HEK293 (cell line): ENCODE measurements at regions not wholly inside any gene's neighbourhood (a gene's known extent, or its start where the extent isn't known, plus 50 kb on each side); places are given as distances from the start of the nearest gene placed in this dataset.

Experiments
- ATF2 ChIP-seq: fragments of 450-650 bp; formaldehyde crosslinking; IDR thresholded peaks from 2 replicates; pipeline ENCODE4 v1.5.1; 2016; ENCODE audit warnings: missing biosample characterization, missing genetic modification characterization, low read depth
- CTCF ChIP-seq: fragments of 450-650 bp; formaldehyde crosslinking; IDR thresholded peaks from 2 replicates; pipeline ENCODE4 v1.5.1; 2016; ENCODE audit warnings: missing biosample characterization, missing genetic modification characterization
- GLI2 ChIP-seq: fragments of 450-650 bp; formaldehyde crosslinking; IDR thresholded peaks from 2 replicates; pipeline ENCODE4; 2017; ENCODE audit warnings: missing biosample characterization, missing genetic modification characterization, low read depth, borderline replicate concordance
- KLF10 ChIP-seq: fragments of 450-650 bp; IDR thresholded peaks from 2 replicates; pipeline ENCODE4 v1.5.1; 2018; ENCODE audit warnings: missing biosample characterization, mild to moderate bottlenecking, missing genetic modification characterization
- MYNN ChIP-seq: fragments of 450-650 bp; formaldehyde crosslinking; IDR thresholded peaks from 2 replicates; pipeline ENCODE4 v1.5.1; 2016; ENCODE audit warnings: missing biosample characterization, missing genetic modification characterization, borderline replicate concordance
- PRDM10 ChIP-seq: fragments of 450-650 bp; formaldehyde crosslinking; IDR thresholded peaks from 2 replicates; pipeline ENCODE4 v1.5.1; 2016; ENCODE audit warnings: missing biosample characterization, missing genetic modification characterization
- REST ChIP-seq: fragments of 450-650 bp; formaldehyde crosslinking; IDR thresholded peaks from 2 replicates; pipeline ENCODE4 v1.5.1; 2016; ENCODE audit warnings: missing biosample characterization, missing genetic modification characterization
- TCF7L2 ChIP-seq: IDR thresholded peaks from 2 replicates; pipeline ENCODE4 v1.6.1; 2011; ENCODE audit warnings: low read depth, mild to moderate bottlenecking, inconsistent platforms, low read length, moderate library complexity, borderline replicate concordance
- ZFP41 ChIP-seq: fragments of 450-650 bp; formaldehyde crosslinking; IDR thresholded peaks from 2 replicates; pipeline ENCODE4 v1.5.1; 2016; ENCODE audit warnings: missing biosample characterization, missing genetic modification characterization, borderline replicate concordance
- ZNF10 ChIP-seq: fragments of 450-650 bp; formaldehyde crosslinking; IDR thresholded peaks from 2 replicates; pipeline ENCODE4 v1.5.1; 2017; ENCODE audit warnings: missing biosample characterization, missing genetic modification characterization
- ZNF114 ChIP-seq: fragments of 450-650 bp; formaldehyde crosslinking; IDR thresholded peaks from 2 replicates; pipeline ENCODE4 v1.5.0; 2017; ENCODE audit warnings: missing biosample characterization, missing genetic modification characterization
- ZNF311 ChIP-seq: fragments of 450-650 bp; formaldehyde crosslinking; IDR thresholded peaks from 2 replicates; pipeline ENCODE4 v1.5.1; 2017; ENCODE audit warnings: missing biosample characterization, missing genetic modification characterization, borderline replicate concordance
- ZNF830 ChIP-seq: fragments of 450-650 bp; IDR thresholded peaks from 2 replicates; pipeline ENCODE4 v1.5.0; 2018; ENCODE audit warnings: missing biosample characterization, missing genetic modification characterization, low read depth, mild to moderate bottlenecking, moderate library complexity
- TF ChIP-seq, protein P1 (sequence below): fragments of 450-650 bp; formaldehyde crosslinking; IDR thresholded peaks from 2 replicates; pipeline ENCODE4 v1.5.1; 2016; ENCODE audit warnings: missing biosample characterization, missing genetic modification characterization

GRCh38 chr1:91162613-91163012 is 140.8 kb upstream of the ZNF644 start:
- no peak for TF ChIP-seq CTCF
- TF ChIP-seq MYNN (tag by site-specific recombination), result no peak
- no peak for TF ChIP-seq TCF7L2
- TF ChIP-seq KLF10 (tag by site-specific recombination), result no peak
- no peak for TF ChIP-seq ZNF114 (tag by site-specific recombination)
- no peak for TF ChIP-seq ZFP41
- no peak for TF ChIP-seq PRDM10 (tag by site-specific recombination)
- no peak for TF ChIP-seq REST (tag by site-specific recombination)
- no peak for TF ChIP-seq GLI2 (tag by site-specific recombination)
- TF ChIP-seq ZNF311 (tag by site-specific recombination), result no peak
- TF ChIP-seq, protein P1, sequence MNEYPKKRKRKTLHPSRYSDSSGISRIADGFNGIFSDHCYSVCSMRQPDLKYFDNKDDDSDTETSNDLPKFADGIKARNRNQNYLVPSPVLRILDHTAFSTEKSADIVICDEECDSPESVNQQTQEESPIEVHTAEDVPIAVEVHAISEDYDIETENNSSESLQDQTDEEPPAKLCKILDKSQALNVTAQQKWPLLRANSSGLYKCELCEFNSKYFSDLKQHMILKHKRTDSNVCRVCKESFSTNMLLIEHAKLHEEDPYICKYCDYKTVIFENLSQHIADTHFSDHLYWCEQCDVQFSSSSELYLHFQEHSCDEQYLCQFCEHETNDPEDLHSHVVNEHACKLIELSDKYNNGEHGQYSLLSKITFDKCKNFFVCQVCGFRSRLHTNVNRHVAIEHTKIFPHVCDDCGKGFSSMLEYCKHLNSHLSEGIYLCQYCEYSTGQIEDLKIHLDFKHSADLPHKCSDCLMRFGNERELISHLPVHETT (tag by site-specific recombination), result no peak
- TF ChIP-seq ZNF830, result no peak
- no peak for TF ChIP-seq ZNF10 (tag by site-specific recombination)
- TF ChIP-seq ATF2 (tag by site-specific recombination), result no peak
